Breast epithelium (tissue), 4 donors: ENCODE measurements at regions not wholly inside any gene's neighbourhood (a gene's known extent, or its start where the extent isn't known, plus 50 kb on each side); places are given as distances from the start of the nearest gene placed in this dataset.

ENCODE experiments used
- DNase-seq, 2 donors: peaks; one replicate each; pipeline ENCODE4 v3.0.0-alpha.2; 2019; ENCODE audit warnings: low spot score in 2 of 2
- H3K27ac ChIP-seq, 2 donors: fragments of 200-600 bp; sonication (generic) in 1 of 2; one replicate each; pipeline ENCODE4 v1.5.1; 2016 to 2019; ENCODE audit warnings: mild to moderate bottlenecking in 1 of 2
- H3K27me3 ChIP-seq, 2 donors: fragments of 200-600 bp; sonication (generic) in 1 of 2; one replicate each; pipeline versions ENCODE4 v1.5.1 to v1.6.0; 2017 to 2019; ENCODE audit warnings: control low read depth in 1 of 2, mild to moderate bottlenecking in 1 of 2
- H3K36me3 ChIP-seq: fragments of 200-600 bp; one replicate; pipeline ENCODE4 v1.5.1; 2019
- H3K4me1 ChIP-seq, 2 donors: fragments of 200-600 bp; sonication (generic); one replicate each; pipeline ENCODE4 v1.5.1; 2016 to 2019; ENCODE audit warnings: control low read depth in 1 of 2
- H3K4me3 ChIP-seq, 3 donors: fragments of 200-600 bp; sonication (generic); 1 replicate in 2 of 3; 2 replicates in 1 of 3; pipeline ENCODE4 v1.5.1; 2016 to 2019; ENCODE audit warnings: mild to moderate bottlenecking in 3 of 3, moderate library complexity in 2 of 3
- H3K9me3 ChIP-seq, 2 donors: fragments of 200-600 bp; sonication (generic) in 1 of 2; one replicate each; pipeline ENCODE4 v1.5.1; 2016 to 2019; ENCODE audit warnings: control low read depth in 1 of 2
- CTCF ChIP-seq, 3 donors: fragments of 450-650 bp; IDR thresholded peaks; one replicate each; pipeline ENCODE4 v1.5.1; 2016 to 2017; ENCODE audit warnings: antibody characterized with exemption in 3 of 3, mild to moderate bottlenecking in 3 of 3, moderate library complexity in 3 of 3
- POLR2A ChIP-seq: fragments of 450-650 bp; IDR thresholded peaks from one replicate; pipeline ENCODE4 v1.6.1; 2016; ENCODE audit warnings: antibody characterized with exemption, mild to moderate bottlenecking, moderate library complexity
- POLR2AphosphoS5 ChIP-seq, 3 donors: sonication (generic); formaldehyde crosslinking; IDR thresholded peaks; one replicate each; pipeline ENCODE4 v1.6.1; 2017; ENCODE audit warnings: antibody characterized with exemption in 3 of 3
- intact Hi-C: fragments of 100-400 bp; cut with DNase I; formaldehyde crosslinking; loops from one replicate; pipeline ENCODE4 v1.15.1; 2023; ENCODE audit warnings: low total_unique reads

GRCh38 chrX:10787264-10787663 is 166.9 kb upstream of the MID1 start:
- no peak for TF ChIP-seq CTCF (IDR thresholded peaks at IDR 0.05)
- TF ChIP-seq POLR2AphosphoS5 (IDR thresholded peaks at IDR 0.05): no peak
- no peak for TF ChIP-seq POLR2A
- H3K27ac ChIP-seq: no peak overlapping the region
- no peaks in the 10 kb centered on the region for H3K36me3 ChIP-seq
- intact Hi-C loops: no loop called here
- peaks cover 0 to 7% of the 10 kb centered on the region in 2 donors for H3K27me3 ChIP-seq
- DNase-seq: no peak
- no peaks in the 10 kb centered on the region for H3K4me1 ChIP-seq
- H3K4me3 ChIP-seq: no peak overlapping the region
- H3K9me3 ChIP-seq: no peaks in the 10 kb centered on the region

- Histone ChIP-seq H3K4me3 (no peak overlapping the region), H3K9me3 (no peaks in the 10 kb centered on the region), H3K4me1 (no peaks in the 10 kb centered on the region), H3K36me3 (no peaks in the 10 kb centered on the region), H3K27me3 (peaks cover 0 to 11% of the 10 kb centered on the region in 2 donors), H3K27ac (no peak overlapping the region)
- no peak for DNase-seq
- intact Hi-C loops: no loop called here
- TF ChIP-seq POLR2A: no peak
Measured at GRCh38 chrX:10794203-10794630, 173.8 kb upstream of the MID1 start.

- no peaks in the 10 kb centered on the region for H3K9me3 ChIP-seq
- no peak overlapping the region for H3K27ac ChIP-seq
- TF ChIP-seq POLR2AphosphoS5 (IDR thresholded peaks at IDR 0.05): no peak
- TF ChIP-seq CTCF (IDR thresholded peaks at IDR 0.05): no peak
- TF ChIP-seq POLR2A: no peak
- intact Hi-C loops: no loop called here
- no peak for DNase-seq
- H3K36me3 ChIP-seq: no peaks in the 10 kb centered on the region
- no peaks in the 10 kb centered on the region for H3K4me1 ChIP-seq
- peaks cover 0 to 7% of the 10 kb centered on the region in 2 donors for H3K27me3 ChIP-seq
- no peak overlapping the region for H3K4me3 ChIP-seq
Measured at GRCh38 chrX:10795721-10796120, 175.3 kb upstream of the MID1 start.

- Histone ChIP-seq H3K4me1 (no peaks in the 10 kb centered on the region), H3K4me3 (no peak overlapping the region), H3K36me3 (no peaks in the 10 kb centered on the region), H3K9me3 (no peaks in the 10 kb centered on the region), H3K27me3 (peaks cover 0 to 5% of the 10 kb centered on the region in 2 donors), H3K27ac (no peak overlapping the region)
- intact Hi-C loops: no loop called here
- DNase-seq: no peak
- no peak for TF ChIP-seq POLR2AphosphoS5 (IDR thresholded peaks at IDR 0.05)
- TF ChIP-seq CTCF (IDR thresholded peaks at IDR 0.05): no peak
- no peak for TF ChIP-seq POLR2A
Measured at GRCh38 chrX:10797466-10797865, 177.1 kb upstream of the MID1 start.

GRCh38 chrX:10798041-10798440 is 177.7 kb upstream of the MID1 start:
- H3K4me3 ChIP-seq: no peak overlapping the region
- H3K27ac ChIP-seq: no peak overlapping the region
- TF ChIP-seq POLR2AphosphoS5 (IDR thresholded peaks at IDR 0.05) (no peak), CTCF (IDR thresholded peaks at IDR 0.05) (no peak), POLR2A (no peak)
- peaks cover 0 to 3% of the 10 kb centered on the region in 2 donors for H3K27me3 ChIP-seq
- intact Hi-C loops: no loop called here
- DNase-seq: no peak
- no peaks in the 10 kb centered on the region for H3K4me1 ChIP-seq
- H3K36me3 ChIP-seq: no peaks in the 10 kb centered on the region
- H3K9me3 ChIP-seq: no peaks in the 10 kb centered on the region

- no peaks in the 10 kb centered on the region for H3K4me1 ChIP-seq
- TF ChIP-seq POLR2A (no peak), POLR2AphosphoS5 (IDR thresholded peaks at IDR 0.05) (no peak), CTCF (IDR thresholded peaks at IDR 0.05) (no peak)
- no peak overlapping the region for H3K27ac ChIP-seq
- no peak overlapping the region for H3K4me3 ChIP-seq
- intact Hi-C loops: no loop called here
- H3K27me3 ChIP-seq: no peaks in the 10 kb centered on the region
- H3K36me3 ChIP-seq: no peaks in the 10 kb centered on the region
- no peak for DNase-seq
- H3K9me3 ChIP-seq: no peaks in the 10 kb centered on the region
Measured at GRCh38 chrX:10800796-10801195, 180.4 kb upstream of the MID1 start.
